K562 (cell line): ENCODE measurements at regions not wholly inside any gene's neighbourhood (a gene's known extent, or its start where the extent isn't known, plus 50 kb on each side); places are given as distances from the start of the nearest gene placed in this dataset.

Source experiments
- ATAC-seq: fragments of 200-7000 bp; cut with Tn5 transposase; 3 replicates; pipeline ENCODE4 v1.9.1; 2020; ENCODE audit warnings: moderate library complexity
- BruUV-seq: library from RNA; stranded (reverse); fragments of 400-500 nt; replicated peaks from 2 replicates; lab custom pipeline; 2021; lab: Mats Ljungman, UMichigan
- CTCF ChIA-PET: fragments of 300-600 bp; formaldehyde crosslinking; extraction: SDS; loops from one replicate; lab custom pipeline; 2021; ENCODE audit warnings: low intra/inter-chr PET ratio; lab: Yijun Ruan, JAX
- POLR2A ChIA-PET: fragments of 300-600, 350-650 bp; sonication (Branson Sonifier 250); formaldehyde crosslinking; extraction: SDS; loops from one replicate; lab custom pipeline; 2021; ENCODE audit warnings: antibody characterized with exemption, inconsistent platforms; lab: Yijun Ruan, JAX
- DNase-seq, 4 experiments: peaks; one replicate each; pipeline versions ENCODE4 v3.0.0 to v3.0.0-alpha.2; 2011 to 2018; ENCODE audit warnings: low spot score in 3 of 4, mixed read lengths in 3 of 4; ENCODE audit errors: extremely low read depth in 1 of 4
- FAIRE-seq: peaks from 2 replicates; lab custom pipeline; 2011; peaks lifted over from hg19 to GRCh38; lab: Jason Lieb, UNC
- H2AFZ ChIP-seq: 2 replicates; pipeline ENCODE4 v1.6.0; 2011; ENCODE audit warnings: low read depth, low read length, control low read depth, inconsistent platforms
- H3K27ac ChIP-seq: fragments of 200-600 bp; 3 replicates; pipeline ENCODE4 v1.8.0; 2011; ENCODE audit warnings: low read depth, mild to moderate bottlenecking, control low read depth, inconsistent platforms, low read length, moderate library complexity, mixed read lengths; ENCODE audit errors: extremely low read depth
- H3K27me3 ChIP-seq, 2 experiments: fragments of 300-600 bp in 1 of 2; 2 replicates in 1 of 2; 3 replicates in 1 of 2; pipeline versions ENCODE4 v1.6.0 to v1.8.0; 2011; ENCODE audit warnings: inconsistent platforms in 2 of 2, low read length in 2 of 2, mild to moderate bottlenecking in 1 of 2, mixed read lengths in 1 of 2, moderate library complexity in 1 of 2; ENCODE audit not compliant: control insufficient read depth in 2 of 2, insufficient read depth in 2 of 2
- H3K36me3 ChIP-seq: fragments of 300-600 bp; 3 replicates; pipeline ENCODE4 v1.8.0; 2011; ENCODE audit warnings: mild to moderate bottlenecking, low read length, inconsistent platforms; ENCODE audit not compliant: control insufficient read depth, insufficient read depth
- H3K4me1 ChIP-seq, 2 experiments: fragments of 200-600 bp in 1 of 2; replicated peaks in 1 of 2; 2 replicates in 1 of 2; 3 replicates in 1 of 2; pipeline versions ENCODE4 v1.5.1 to v1.8.0; 2011; ENCODE audit warnings: inconsistent platforms in 2 of 2, low read length in 2 of 2, mild to moderate bottlenecking in 1 of 2, mixed read lengths in 1 of 2, moderate library complexity in 1 of 2; ENCODE audit not compliant: control insufficient read depth in 2 of 2, insufficient read depth in 2 of 2
- H3K4me2 ChIP-seq: 2 replicates; pipeline ENCODE4 v1.6.1; 2011; ENCODE audit warnings: low read length, control low read depth, inconsistent platforms, mixed read lengths; ENCODE audit not compliant: insufficient read depth
- H3K4me3 ChIP-seq: fragments of 200-600 bp; sonication (generic), shearing (Covaris generic); 2 replicates; pipeline ENCODE4 v1.5.1; 2016; ENCODE audit warnings: control low read depth, inconsistent platforms
- H3K79me2 ChIP-seq: fragments of 200-600 bp; 3 replicates; pipeline ENCODE4 v1.8.0; 2011; ENCODE audit warnings: low read length, inconsistent platforms; ENCODE audit not compliant: control insufficient read depth, insufficient read depth
- H3K9ac ChIP-seq, 2 experiments: 2 replicates each; pipeline versions ENCODE4 v1.6.0 to v1.6.1; 2011; ENCODE audit warnings: low read depth in 2 of 2, low read length in 2 of 2, control low read depth in 1 of 2, inconsistent platforms in 1 of 2, mild to moderate bottlenecking in 1 of 2, mixed read lengths in 1 of 2; ENCODE audit not compliant: insufficient read depth in 1 of 2
- H3K9me1 ChIP-seq: one replicate; pipeline ENCODE4 v1.6.0; 2011; ENCODE audit warnings: inconsistent platforms, mild to moderate bottlenecking, low read length, moderate library complexity; ENCODE audit not compliant: control insufficient read depth, insufficient read depth
- H3K9me3 ChIP-seq: replicated peaks from 2 replicates; pipeline ENCODE4 v1.5.1; 2011; ENCODE audit warnings: low read depth, low read length, inconsistent platforms; ENCODE audit not compliant: control insufficient read depth, insufficient read depth
- H4K20me1 ChIP-seq: replicated peaks from 2 replicates; pipeline ENCODE4 v1.6.1; 2011; ENCODE audit warnings: low read length, inconsistent platforms, mixed read lengths; ENCODE audit not compliant: control insufficient read depth, insufficient read depth
- ETS2 ChIP-seq: IDR thresholded peaks from 2 replicates; pipeline ENCODE4 v1.6.1; 2016; ENCODE audit warnings: borderline replicate concordance, missing genetic modification characterization, mild to moderate bottlenecking, moderate library complexity, missing compliant biosample characterization; ENCODE audit not compliant: poor library complexity, severe bottlenecking
- GTF2E2 ChIP-seq: fragments of 200-800 bp; sonication (Bioruptor generic); IDR thresholded peaks from 2 replicates; pipeline ENCODE4 v1.6.1; 2016; ENCODE audit warnings: missing genetic modification characterization, missing compliant biosample characterization
- HDGF ChIP-seq: fragments of 450-650 bp; IDR thresholded peaks from 2 replicates; pipeline ENCODE4 v1.6.1; 2016
- MEF2A ChIP-seq: IDR thresholded peaks from 2 replicates; pipeline ENCODE4 v1.6.1; 2011; ENCODE audit warnings: low read depth, mild to moderate bottlenecking, low read length, moderate library complexity; ENCODE audit not compliant: control insufficient read depth
- POU5F1 ChIP-seq: fragments of 150-350 bp; IDR thresholded peaks from 2 replicates; pipeline ENCODE4 v1.6.1; 2014; ENCODE audit warnings: borderline replicate concordance, low read length, low read depth, mild to moderate bottlenecking; ENCODE audit not compliant: partially characterized antibody
- SREBF1 ChIP-seq: fragments of 150-350 bp; IDR thresholded peaks from 2 replicates; pipeline ENCODE4 v1.6.1; 2014; ENCODE audit warnings: antibody characterized with exemption, low read depth, low read length, borderline replicate concordance
- SUPT5H ChIP-seq: fragments of 450-650 bp; IDR thresholded peaks from 2 replicates; pipeline ENCODE4 v1.6.1; 2016
- THRAP3 ChIP-seq: fragments of 450-650 bp; IDR thresholded peaks from 2 replicates; pipeline ENCODE4 v1.6.1; 2016; ENCODE audit warnings: mild to moderate bottlenecking, inconsistent platforms, borderline replicate concordance
- ZZZ3 ChIP-seq: fragments of 450-650 bp; IDR thresholded peaks from 2 replicates; pipeline ENCODE4 v1.6.1; 2016; ENCODE audit warnings: antibody characterized with exemption, mild to moderate bottlenecking, moderate library complexity
- WGBS: fragments of 100-300 bp; shearing (Covaris generic); methylation state at CpG from one replicate; pipeline ENCODE4 v1.1.6; 2016; ENCODE audit warnings: low coverage, mixed read lengths; ENCODE audit not compliant: insufficient coverage; ENCODE audit errors: missing lambda C conversion rate; 5-methylcytosine and 5-hydroxymethylcytosine counted together
- in situ Hi-C: fragments of 300-500 bp; cut with MboI; formaldehyde crosslinking; loops from 4 replicates; pipeline ENCODE4 v1.15.0; 2018; ENCODE audit warnings: inconsistent platforms, mixed read lengths
- intact Hi-C: fragments of 100-400 bp; cut with micrococcal nuclease; formaldehyde crosslinking; loops from 2 replicates; pipeline ENCODE4 v1.14.2; 2022
- TF ChIP-seq, protein P1 (sequence below): fragments of 250-450 bp; sonication (Bioruptor Pico); IDR thresholded peaks from 2 replicates; pipeline ENCODE4 v1.4.0; 2020
- TF ChIP-seq, protein P2 (sequence below): sonication (generic); formaldehyde crosslinking; IDR thresholded peaks from 2 replicates; pipeline ENCODE4 v1.8.1; 2023; ENCODE audit warnings: mild to moderate bottlenecking, missing genetic modification reagents
- TF ChIP-seq, protein P3 (sequence below): fragments of 450-650 bp; IDR thresholded peaks from 2 replicates; pipeline ENCODE4 v1.6.1; 2016; ENCODE audit warnings: missing biosample characterization, missing genetic modification characterization
- TF ChIP-seq, protein P4 (sequence below): fragments of 250-450 bp; sonication (Bioruptor Pico); IDR thresholded peaks from 2 replicates; pipeline ENCODE4 v1.8.0; 2022; ENCODE audit warnings: inconsistent platforms

DNA sequence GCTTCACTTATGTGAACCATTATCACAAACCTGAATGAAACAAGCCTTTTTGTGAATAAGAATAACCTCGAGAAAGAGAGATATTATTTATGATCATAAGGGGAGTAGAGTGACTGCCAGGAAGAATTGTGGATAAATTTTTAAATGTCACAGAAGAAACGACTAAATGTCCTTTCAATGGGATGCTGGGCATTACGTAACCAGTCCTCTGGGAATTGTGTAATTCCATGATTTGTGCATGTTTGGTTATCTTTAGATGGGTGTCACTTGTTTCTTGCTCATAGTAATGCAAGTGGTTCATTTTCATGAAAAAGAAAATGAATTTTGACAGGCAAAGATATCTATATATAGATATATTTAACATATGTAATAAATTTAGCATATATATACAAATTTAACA, 379.5 kb upstream of the AGTR1 start:
- Histone ChIP-seq H3K4me2 (no peak overlapping the region), H3K4me3 (no peak overlapping the region), H3K36me3 (no peaks in the 10 kb centered on the region), H3K4me1 (no peaks in the 10 kb centered on the region), H3K27me3 (no peaks in the 10 kb centered on the region), H2AFZ (no peak overlapping the region), H3K27ac (no peak overlapping the region), H3K9ac (no peak overlapping the region), H3K79me2 (no peaks in the 10 kb centered on the region), H3K9me3 (no peaks in the 10 kb centered on the region; the same call in 1 of the 2 replicates), H3K9me1 (no peaks in the 10 kb centered on the region), H4K20me1 (no peaks in the 10 kb centered on the region)
- intact Hi-C loops, result loop anchor here (10.0 kb wide), 1 partner anchor 627 kb away; no protein-coding TSS in a partner anchor
- no TSS peak for BruUV-seq
- whole genome bisulfite sequencing, result 2% methylated on average over 3 of the region's 3 CpGs
- in situ Hi-C loops, result no loop called here
- ATAC-seq, result no peak
- ChIA-PET POLR2A (no interaction called here), CTCF (no interaction called here)
- FAIRE-seq, result no peak
- no peak for DNase-seq
- no peak for TF ChIP-seq SUPT5H
- TF ChIP-seq, protein P1, sequence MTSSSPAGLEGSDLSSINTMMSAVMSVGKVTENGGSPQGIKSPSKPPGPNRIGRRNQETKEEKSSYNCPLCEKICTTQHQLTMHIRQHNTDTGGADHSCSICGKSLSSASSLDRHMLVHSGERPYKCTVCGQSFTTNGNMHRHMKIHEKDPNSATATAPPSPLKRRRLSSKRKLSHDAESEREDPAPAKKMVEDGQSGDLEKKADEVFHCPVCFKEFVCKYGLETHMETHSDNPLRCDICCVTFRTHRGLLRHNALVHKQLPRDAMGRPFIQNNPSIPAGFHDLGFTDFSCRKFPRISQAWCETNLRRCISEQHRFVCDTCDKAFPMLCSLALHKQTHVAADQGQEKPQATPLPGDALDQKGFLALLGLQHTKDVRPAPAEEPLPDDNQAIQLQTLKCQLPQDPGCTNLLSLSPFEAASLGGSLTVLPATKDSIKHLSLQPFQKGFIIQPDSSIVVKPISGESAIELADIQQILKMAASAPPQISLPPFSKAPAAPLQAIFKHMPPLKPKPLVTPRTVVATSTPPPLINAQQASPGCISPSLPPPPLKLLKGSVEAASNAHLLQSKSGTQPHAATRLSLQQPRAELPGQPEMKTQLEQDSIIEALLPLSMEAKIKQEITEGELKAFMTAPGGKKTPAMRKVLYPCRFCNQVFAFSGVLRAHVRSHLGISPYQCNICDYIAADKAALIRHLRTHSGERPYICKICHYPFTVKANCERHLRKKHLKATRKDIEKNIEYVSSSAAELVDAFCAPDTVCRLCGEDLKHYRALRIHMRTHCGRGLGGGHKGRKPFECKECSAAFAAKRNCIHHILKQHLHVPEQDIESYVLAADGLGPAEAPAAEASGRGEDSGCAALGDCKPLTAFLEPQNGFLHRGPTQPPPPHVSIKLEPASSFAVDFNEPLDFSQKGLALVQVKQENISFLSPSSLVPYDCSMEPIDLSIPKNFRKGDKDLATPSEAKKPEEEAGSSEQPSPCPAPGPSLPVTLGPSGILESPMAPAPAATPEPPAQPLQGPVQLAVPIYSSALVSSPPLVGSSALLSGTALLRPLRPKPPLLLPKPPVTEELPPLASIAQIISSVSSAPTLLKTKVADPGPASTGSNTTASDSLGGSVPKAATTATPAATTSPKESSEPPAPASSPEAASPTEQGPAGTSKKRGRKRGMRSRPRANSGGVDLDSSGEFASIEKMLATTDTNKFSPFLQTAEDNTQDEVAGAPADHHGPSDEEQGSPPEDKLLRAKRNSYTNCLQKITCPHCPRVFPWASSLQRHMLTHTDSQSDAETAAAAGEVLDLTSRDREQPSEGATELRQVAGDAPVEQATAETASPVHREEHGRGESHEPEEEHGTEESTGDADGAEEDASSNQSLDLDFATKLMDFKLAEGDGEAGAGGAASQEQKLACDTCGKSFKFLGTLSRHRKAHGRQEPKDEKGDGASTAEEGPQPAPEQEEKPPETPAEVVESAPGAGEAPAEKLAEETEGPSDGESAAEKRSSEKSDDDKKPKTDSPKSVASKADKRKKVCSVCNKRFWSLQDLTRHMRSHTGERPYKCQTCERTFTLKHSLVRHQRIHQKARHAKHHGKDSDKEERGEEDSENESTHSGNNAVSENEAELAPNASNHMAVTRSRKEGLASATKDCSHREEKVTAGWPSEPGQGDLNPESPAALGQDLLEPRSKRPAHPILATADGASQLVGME, result no peak
- TF ChIP-seq MEF2A, result no peak
- TF ChIP-seq, protein P2, sequence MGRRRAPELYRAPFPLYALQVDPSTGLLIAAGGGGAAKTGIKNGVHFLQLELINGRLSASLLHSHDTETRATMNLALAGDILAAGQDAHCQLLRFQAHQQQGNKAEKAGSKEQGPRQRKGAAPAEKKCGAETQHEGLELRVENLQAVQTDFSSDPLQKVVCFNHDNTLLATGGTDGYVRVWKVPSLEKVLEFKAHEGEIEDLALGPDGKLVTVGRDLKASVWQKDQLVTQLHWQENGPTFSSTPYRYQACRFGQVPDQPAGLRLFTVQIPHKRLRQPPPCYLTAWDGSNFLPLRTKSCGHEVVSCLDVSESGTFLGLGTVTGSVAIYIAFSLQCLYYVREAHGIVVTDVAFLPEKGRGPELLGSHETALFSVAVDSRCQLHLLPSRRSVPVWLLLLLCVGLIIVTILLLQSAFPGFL (CRISPR knock-in tag), result no peak
- no peak for TF ChIP-seq POU5F1
- TF ChIP-seq ETS2 (tag), result no peak
- no peak for TF ChIP-seq THRAP3
- TF ChIP-seq ZZZ3, result no peak
- TF ChIP-seq GTF2E2, result no peak
- TF ChIP-seq HDGF, result no peak
- TF ChIP-seq, protein P3, sequence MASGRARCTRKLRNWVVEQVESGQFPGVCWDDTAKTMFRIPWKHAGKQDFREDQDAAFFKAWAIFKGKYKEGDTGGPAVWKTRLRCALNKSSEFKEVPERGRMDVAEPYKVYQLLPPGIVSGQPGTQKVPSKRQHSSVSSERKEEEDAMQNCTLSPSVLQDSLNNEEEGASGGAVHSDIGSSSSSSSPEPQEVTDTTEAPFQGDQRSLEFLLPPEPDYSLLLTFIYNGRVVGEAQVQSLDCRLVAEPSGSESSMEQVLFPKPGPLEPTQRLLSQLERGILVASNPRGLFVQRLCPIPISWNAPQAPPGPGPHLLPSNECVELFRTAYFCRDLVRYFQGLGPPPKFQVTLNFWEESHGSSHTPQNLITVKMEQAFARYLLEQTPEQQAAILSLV (tag), result no peak
- TF ChIP-seq, protein P4, sequence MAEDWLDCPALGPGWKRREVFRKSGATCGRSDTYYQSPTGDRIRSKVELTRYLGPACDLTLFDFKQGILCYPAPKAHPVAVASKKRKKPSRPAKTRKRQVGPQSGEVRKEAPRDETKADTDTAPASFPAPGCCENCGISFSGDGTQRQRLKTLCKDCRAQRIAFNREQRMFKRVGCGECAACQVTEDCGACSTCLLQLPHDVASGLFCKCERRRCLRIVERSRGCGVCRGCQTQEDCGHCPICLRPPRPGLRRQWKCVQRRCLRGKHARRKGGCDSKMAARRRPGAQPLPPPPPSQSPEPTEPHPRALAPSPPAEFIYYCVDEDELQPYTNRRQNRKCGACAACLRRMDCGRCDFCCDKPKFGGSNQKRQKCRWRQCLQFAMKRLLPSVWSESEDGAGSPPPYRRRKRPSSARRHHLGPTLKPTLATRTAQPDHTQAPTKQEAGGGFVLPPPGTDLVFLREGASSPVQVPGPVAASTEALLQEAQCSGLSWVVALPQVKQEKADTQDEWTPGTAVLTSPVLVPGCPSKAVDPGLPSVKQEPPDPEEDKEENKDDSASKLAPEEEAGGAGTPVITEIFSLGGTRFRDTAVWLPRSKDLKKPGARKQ (CRISPR knock-in tag), result no peak
- TF ChIP-seq SREBF1, result no peak
